Amniotic epithelial cell (primary cell): ENCODE measurements at regions not wholly inside any gene's neighbourhood (a gene's known extent, or its start where the extent isn't known, plus 50 kb on each side); places are given as distances from the start of the nearest gene placed in this dataset.

Source experiments
- DNase-seq: peaks from one replicate; pipeline ENCODE4 v3.0.0-alpha.2; 2010; ENCODE audit warnings: low read depth

GRCh38 chr9:113823421-113823820, 52.7 kb upstream of the ZNF618 start:
- no peak for DNase-seq
